ENCODE measurements at regions not wholly inside any gene's neighbourhood (a gene's known extent, or its start where the extent isn't known, plus 50 kb on each side); places are given as distances from the start of the nearest gene placed in this dataset.

- no peak overlapping the region for H3K27ac ChIP-seq (ENCODE audit: low read depth in 1 of 2, low read length in 2 of 2)
- H3K36me3 Mint-ChIP-seq = no peaks in the 10 kb centered on the region
Measured at GRCh38 chr13:44092078-44092970, 212.6 kb downstream of the LACC1 start.

More at GRCh38 chr13:44092078-44092970, 212.6 kb downstream of the LACC1 start:
- Mint-ChIP-seq H3K9me3 (peaks cover 6 to 14% (median 10%) of the 10 kb centered on the region in 7 donors), H3K27me3 (ENCODE audit: low read depth in 3 of 3) (peaks cover 0 to 1% (median 1%) of the 10 kb centered on the region in 3 donors), H3K27ac (no peak overlapping the region), H3K4me3 (peak overlapping the region in 1 of 2 donors; percentile 46), H3K4me1 (peaks cover 27% of the 10 kb centered on the region)
- no peak overlapping the region for H3K9ac ChIP-seq (ENCODE audit: insufficient read depth, low read length, poor library complexity, severe bottlenecking)
- no peaks in the 10 kb centered on the region for H3K27me3 ChIP-seq (ENCODE audit: control insufficient read depth in 2 of 2, insufficient read depth in 2 of 2, low read length in 2 of 2)
- TF ChIP-seq CTCF (IDR thresholded peaks at IDR 0.05) = no peak
- peak in 1 of 3 donors; percentile 18 for DNase-seq
- 0% methylated on average over 1 of the region's 4 CpGs for WGBS (ENCODE audit: insufficient coverage)
- no peaks in the 10 kb centered on the region for H3K36me3 ChIP-seq (replicated peaks in 1 of 2; ENCODE audit: control insufficient read depth in 1 of 2, insufficient read depth in 2 of 2, low read length in 2 of 2)
- H2AFZ ChIP-seq (ENCODE audit: insufficient read depth, low read depth, low read length, poor library complexity, severe bottlenecking) = peak overlapping the region; percentile 1
- intact Hi-C loops (cut with micrococcal nuclease) = no loop called here
- H3K4me1 ChIP-seq (ENCODE audit: control insufficient read depth in 1 of 2, insufficient read depth in 2 of 2, low read length in 2 of 2) = peaks cover 9 to 23% of the 10 kb centered on the region in 2 donors
- no peaks in the 10 kb centered on the region for H4K20me1 ChIP-seq (ENCODE audit: insufficient read depth, low read length)
- peak overlapping the region; percentile 30 for H3K4me2 ChIP-seq (replicated peaks; ENCODE audit: extremely low read depth, low read length, poor library complexity, severe bottlenecking)
- H3K79me2 ChIP-seq (ENCODE audit: insufficient read depth, low read length) = no peaks in the 10 kb centered on the region
- H3K9me3 ChIP-seq (replicated peaks in 1 of 2; ENCODE audit: control insufficient read depth in 1 of 2, insufficient read depth in 1 of 2, low read length in 2 of 2) = peaks cover 1 to 6% of the 10 kb centered on the region in 2 donors
- no peak overlapping the region for H3K4me3 ChIP-seq (replicated peaks in 1 of 3; ENCODE audit: low read depth in 2 of 3, low read length in 3 of 3)
